ENCODE measurements at regions not wholly inside any gene's neighbourhood (a gene's known extent, or its start where the extent isn't known, plus 50 kb on each side); places are given as distances from the start of the nearest gene placed in this dataset.

DNA sequence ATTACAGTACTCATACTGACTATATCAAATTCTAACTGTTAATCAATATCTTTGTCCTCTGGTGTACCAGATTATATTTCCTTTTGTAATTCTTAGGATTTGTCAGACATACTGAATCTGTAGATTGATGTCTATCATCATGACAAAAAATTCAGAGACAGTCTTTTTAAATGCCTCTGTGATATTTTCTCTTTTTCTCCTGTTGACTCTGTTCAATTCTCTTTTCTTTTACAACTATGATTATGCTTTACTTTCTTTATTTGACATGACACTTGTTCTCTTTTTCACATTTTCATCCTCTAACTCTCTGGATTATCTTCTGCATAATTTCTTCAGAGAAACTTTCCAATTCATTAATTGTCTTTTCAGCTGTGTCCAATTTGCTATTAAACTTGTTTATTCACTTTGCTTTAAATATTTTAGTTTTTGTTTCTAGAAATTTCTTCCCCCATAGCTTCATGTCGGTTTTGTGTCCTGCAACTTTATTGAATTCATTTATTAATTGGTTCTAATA is 153.6 kb downstream of the PFKFB3 start:
- TF ChIP-seq, protein P1, sequence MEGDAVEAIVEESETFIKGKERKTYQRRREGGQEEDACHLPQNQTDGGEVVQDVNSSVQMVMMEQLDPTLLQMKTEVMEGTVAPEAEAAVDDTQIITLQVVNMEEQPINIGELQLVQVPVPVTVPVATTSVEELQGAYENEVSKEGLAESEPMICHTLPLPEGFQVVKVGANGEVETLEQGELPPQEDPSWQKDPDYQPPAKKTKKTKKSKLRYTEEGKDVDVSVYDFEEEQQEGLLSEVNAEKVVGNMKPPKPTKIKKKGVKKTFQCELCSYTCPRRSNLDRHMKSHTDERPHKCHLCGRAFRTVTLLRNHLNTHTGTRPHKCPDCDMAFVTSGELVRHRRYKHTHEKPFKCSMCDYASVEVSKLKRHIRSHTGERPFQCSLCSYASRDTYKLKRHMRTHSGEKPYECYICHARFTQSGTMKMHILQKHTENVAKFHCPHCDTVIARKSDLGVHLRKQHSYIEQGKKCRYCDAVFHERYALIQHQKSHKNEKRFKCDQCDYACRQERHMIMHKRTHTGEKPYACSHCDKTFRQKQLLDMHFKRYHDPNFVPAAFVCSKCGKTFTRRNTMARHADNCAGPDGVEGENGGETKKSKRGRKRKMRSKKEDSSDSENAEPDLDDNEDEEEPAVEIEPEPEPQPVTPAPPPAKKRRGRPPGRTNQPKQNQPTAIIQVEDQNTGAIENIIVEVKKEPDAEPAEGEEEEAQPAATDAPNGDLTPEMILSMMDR (IDR thresholded peaks at IDR 0.05; ENCODE audit: control extremely low read depth, extremely low read depth): no peak
- WGBS, 2 donors: 84 to 89% methylated on average over 1 of the region's 1 CpG
- H3K9ac ChIP-seq (ENCODE audit: insufficient read depth in 1 of 2, low read length in 2 of 2): no peak overlapping the region
- H3K36me3 ChIP-seq (ENCODE audit: control insufficient read depth in 4 of 4, insufficient read depth in 4 of 4, low read length in 4 of 4): no peaks in the 10 kb centered on the region
- H3K27ac ChIP-seq (ENCODE audit: low read depth in 1 of 2, low read length in 1 of 2): no peak overlapping the region
- ATAC-seq (ENCODE audit: insufficient read depth, low FRiP score): no peak
- H3K4me3 ChIP-seq: no peak overlapping the region
- no peaks in the 10 kb centered on the region for H3K27me3 ChIP-seq (ENCODE audit: control insufficient read depth in 3 of 3, insufficient read depth in 3 of 3, low read length in 2 of 3)
- H3K9me3 ChIP-seq (ENCODE audit: control insufficient read depth in 4 of 4, insufficient read depth in 3 of 4, low read length in 3 of 4): peaks cover 0 to 5% (median 0%) of the 10 kb centered on the region in 4 donors
- DNase-seq: no peak
- H3K4me1 ChIP-seq (ENCODE audit: control insufficient read depth in 5 of 5, insufficient read depth in 5 of 5, low read length in 5 of 5): peaks cover 0 to 2% (median 0%) of the 10 kb centered on the region in 5 donors

DNA sequence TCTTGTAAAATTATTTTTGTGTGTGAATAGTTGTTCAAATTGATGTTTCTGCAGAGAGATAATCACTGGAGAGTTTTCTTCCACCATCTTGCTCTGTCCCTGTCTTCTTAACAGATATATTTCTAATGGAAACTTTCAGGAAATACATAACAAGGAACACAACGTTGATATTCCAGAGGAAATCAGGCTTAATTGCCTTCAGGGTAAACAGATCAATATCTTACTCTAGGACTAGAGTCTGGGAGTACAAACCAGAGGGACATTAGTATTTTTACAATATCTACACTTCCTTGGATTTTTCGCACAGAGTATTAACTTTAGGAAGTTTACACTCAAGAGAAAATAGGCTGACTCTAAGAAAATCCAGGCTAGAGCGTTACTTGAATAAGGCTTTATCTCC is 159.1 kb downstream of the PFKFB3 start:
- WGBS, 2 donors: 68 to 73% methylated on average over 3 of the region's 3 CpGs
- no peaks in the 10 kb centered on the region for H3K27me3 ChIP-seq (ENCODE audit: control insufficient read depth in 3 of 3, insufficient read depth in 3 of 3, low read length in 2 of 3)
- TF ChIP-seq, protein P1 (IDR thresholded peaks at IDR 0.05; ENCODE audit: control extremely low read depth, extremely low read depth): no peak
- H3K4me1 ChIP-seq (ENCODE audit: control insufficient read depth in 5 of 5, insufficient read depth in 5 of 5, low read length in 5 of 5): peaks cover 0 to 5% (median 0%) of the 10 kb centered on the region in 5 donors
- H3K27ac ChIP-seq (ENCODE audit: low read depth in 1 of 2, low read length in 1 of 2): no peak overlapping the region
- no peak overlapping the region for H3K4me3 ChIP-seq
- ATAC-seq (ENCODE audit: insufficient read depth, low FRiP score) (no peak), DNase-seq (no peak)
- H3K9ac ChIP-seq (ENCODE audit: insufficient read depth in 1 of 2, low read length in 2 of 2): no peak overlapping the region
- no peaks in the 10 kb centered on the region for H3K36me3 ChIP-seq (ENCODE audit: control insufficient read depth in 4 of 4, insufficient read depth in 4 of 4, low read length in 4 of 4)
- peaks cover 0 to 3% (median under 1%) of the 10 kb centered on the region in 4 donors for H3K9me3 ChIP-seq (ENCODE audit: control insufficient read depth in 4 of 4, insufficient read depth in 3 of 4, low read length in 3 of 4)

DNA sequence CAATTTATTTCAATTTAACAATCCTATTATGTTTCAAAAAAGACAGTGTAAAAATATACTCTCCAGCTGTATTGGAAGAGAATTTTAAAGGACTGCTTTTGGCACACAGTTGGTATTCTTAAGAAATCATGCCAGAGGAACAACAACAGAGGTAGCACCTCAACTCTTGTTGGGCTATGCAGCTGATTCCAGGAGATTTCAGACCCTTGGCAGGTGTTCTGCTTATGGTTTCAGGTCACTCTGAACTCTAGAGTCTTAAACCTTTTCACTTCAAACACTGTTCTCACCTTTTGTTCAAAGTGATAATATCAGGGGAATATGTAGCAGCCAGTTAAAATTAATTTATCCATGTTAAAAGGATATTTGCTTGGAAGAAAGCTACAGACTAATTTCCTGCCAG is 160.1 kb downstream of the PFKFB3 start:
- peaks cover 0 to 5% (median 0%) of the 10 kb centered on the region in 5 donors for H3K4me1 ChIP-seq (ENCODE audit: control insufficient read depth in 5 of 5, insufficient read depth in 5 of 5, low read length in 5 of 5)
- no peak for DNase-seq
- H3K27me3 ChIP-seq (ENCODE audit: control insufficient read depth in 3 of 3, insufficient read depth in 3 of 3, low read length in 2 of 3): no peaks in the 10 kb centered on the region
- H3K27ac ChIP-seq (ENCODE audit: low read depth in 1 of 2, low read length in 1 of 2): no peak overlapping the region
- H3K4me3 ChIP-seq: no peak overlapping the region
- no peak overlapping the region for H3K9ac ChIP-seq (ENCODE audit: insufficient read depth in 1 of 2, low read length in 2 of 2)
- H3K36me3 ChIP-seq (ENCODE audit: control insufficient read depth in 4 of 4, insufficient read depth in 4 of 4, low read length in 4 of 4): no peaks in the 10 kb centered on the region
- H3K9me3 ChIP-seq (ENCODE audit: control insufficient read depth in 4 of 4, insufficient read depth in 3 of 4, low read length in 3 of 4): peaks cover 0 to 3% (median 2%) of the 10 kb centered on the region in 4 donors
- no peak for ATAC-seq (ENCODE audit: insufficient read depth, low FRiP score)
- TF ChIP-seq, protein P1 (IDR thresholded peaks at IDR 0.05; ENCODE audit: control extremely low read depth, extremely low read depth): no peak

DNA sequence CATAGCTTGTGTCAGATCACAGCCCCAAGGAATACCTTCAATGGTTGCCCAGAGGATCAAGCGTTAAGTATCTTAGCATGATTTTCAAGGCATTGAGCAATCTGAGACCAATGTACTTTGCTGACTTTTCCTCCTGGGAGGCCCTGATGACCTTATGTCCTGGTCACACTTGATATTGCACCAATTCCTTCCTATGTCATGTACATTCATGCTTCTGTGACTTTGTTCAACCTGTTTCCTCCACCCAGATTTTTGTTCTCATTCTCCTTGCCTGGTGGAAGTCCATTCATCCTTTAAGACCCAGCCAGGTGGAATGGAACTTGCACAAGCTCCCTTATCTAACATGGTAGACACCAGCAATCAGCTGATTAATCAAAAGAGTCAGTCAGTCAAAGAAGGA is 160.8 kb downstream of the PFKFB3 start:
- Histone ChIP-seq H3K4me1 (ENCODE audit: control insufficient read depth in 5 of 5, insufficient read depth in 5 of 5, low read length in 5 of 5) (peaks cover 0 to 5% (median 0%) of the 10 kb centered on the region in 5 donors), H3K9me3 (ENCODE audit: control insufficient read depth in 4 of 4, insufficient read depth in 3 of 4, low read length in 3 of 4) (peaks cover 0 to 3% (median 2%) of the 10 kb centered on the region in 4 donors), H3K9ac (ENCODE audit: insufficient read depth in 1 of 2, low read length in 2 of 2) (no peak overlapping the region), H3K27ac (ENCODE audit: low read depth in 1 of 2, low read length in 1 of 2) (no peak overlapping the region), H3K27me3 (ENCODE audit: control insufficient read depth in 3 of 3, insufficient read depth in 3 of 3, low read length in 2 of 3) (no peaks in the 10 kb centered on the region), H3K36me3 (ENCODE audit: control insufficient read depth in 4 of 4, insufficient read depth in 4 of 4, low read length in 4 of 4) (no peaks in the 10 kb centered on the region), H3K4me3 (no peak overlapping the region)
- ATAC-seq (ENCODE audit: insufficient read depth, low FRiP score): no peak
- 0 to 40% methylated on average over 1 of the region's 1 CpG for WGBS, 2 donors
- TF ChIP-seq, protein P1 (IDR thresholded peaks at IDR 0.05; ENCODE audit: control extremely low read depth, extremely low read depth): no peak
- no peak for DNase-seq

Data from lung (tissue), 11 donors.